ENCODE measurements at regions not wholly inside any gene's neighbourhood (a gene's known extent, or its start where the extent isn't known, plus 50 kb on each side); places are given as distances from the start of the nearest gene placed in this dataset.

DNA sequence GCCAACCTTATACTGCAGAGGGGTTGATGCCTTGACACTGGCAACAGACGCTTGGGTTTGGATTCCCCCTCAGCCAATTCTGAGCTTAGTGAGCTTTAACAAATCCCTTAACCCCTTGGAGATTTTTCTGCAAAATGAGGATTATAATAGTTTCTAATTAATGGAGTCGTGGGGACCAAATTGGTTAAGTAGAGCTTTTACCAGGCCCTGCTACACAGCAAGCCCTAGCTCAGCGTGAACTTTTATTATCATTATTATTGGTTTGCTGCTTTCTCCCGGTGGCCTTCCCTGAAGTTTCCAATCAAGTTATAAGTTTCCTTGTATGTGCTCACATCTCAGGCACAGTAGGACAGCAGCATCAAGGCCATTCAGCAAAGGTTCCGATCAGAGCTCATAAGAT is 156.6 kb upstream of the GUCY1A2 start:
- DNase-seq (ENCODE audit: low read depth in 1 of 2, low spot score in 1 of 2), result no peak
- Histone ChIP-seq H3K4me3 (no peak overlapping the region), H3K9me3 (ENCODE audit: low read depth) (no peaks in the 10 kb centered on the region), H3K27me3 (no peaks in the 10 kb centered on the region), H3K27ac (no peak overlapping the region), H3K4me1 (ENCODE audit: low read depth) (no peaks in the 10 kb centered on the region), H3K36me3 (no peaks in the 10 kb centered on the region)
- TF ChIP-seq, protein P1, sequence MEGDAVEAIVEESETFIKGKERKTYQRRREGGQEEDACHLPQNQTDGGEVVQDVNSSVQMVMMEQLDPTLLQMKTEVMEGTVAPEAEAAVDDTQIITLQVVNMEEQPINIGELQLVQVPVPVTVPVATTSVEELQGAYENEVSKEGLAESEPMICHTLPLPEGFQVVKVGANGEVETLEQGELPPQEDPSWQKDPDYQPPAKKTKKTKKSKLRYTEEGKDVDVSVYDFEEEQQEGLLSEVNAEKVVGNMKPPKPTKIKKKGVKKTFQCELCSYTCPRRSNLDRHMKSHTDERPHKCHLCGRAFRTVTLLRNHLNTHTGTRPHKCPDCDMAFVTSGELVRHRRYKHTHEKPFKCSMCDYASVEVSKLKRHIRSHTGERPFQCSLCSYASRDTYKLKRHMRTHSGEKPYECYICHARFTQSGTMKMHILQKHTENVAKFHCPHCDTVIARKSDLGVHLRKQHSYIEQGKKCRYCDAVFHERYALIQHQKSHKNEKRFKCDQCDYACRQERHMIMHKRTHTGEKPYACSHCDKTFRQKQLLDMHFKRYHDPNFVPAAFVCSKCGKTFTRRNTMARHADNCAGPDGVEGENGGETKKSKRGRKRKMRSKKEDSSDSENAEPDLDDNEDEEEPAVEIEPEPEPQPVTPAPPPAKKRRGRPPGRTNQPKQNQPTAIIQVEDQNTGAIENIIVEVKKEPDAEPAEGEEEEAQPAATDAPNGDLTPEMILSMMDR (IDR thresholded peaks at IDR 0.05; ENCODE audit: low read depth, low read length), result no peak

DNA sequence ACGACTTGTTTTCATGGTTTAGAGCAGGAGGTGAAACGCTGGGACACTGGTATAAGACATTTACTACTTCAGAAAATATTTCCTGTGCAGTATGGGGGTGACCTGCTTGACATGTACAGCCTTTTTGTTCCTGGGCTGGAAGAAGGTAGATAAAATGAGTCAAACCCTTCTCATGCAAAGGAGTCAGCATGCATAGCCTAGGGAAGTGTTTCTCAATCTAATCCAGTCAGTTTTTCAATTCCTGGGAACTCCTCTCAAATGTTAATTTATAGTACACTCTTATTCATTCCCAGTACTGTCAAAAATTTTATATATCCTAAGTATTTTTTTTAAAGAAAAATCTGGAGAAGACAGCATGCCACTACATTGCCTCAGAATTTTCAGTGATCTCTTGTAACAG is 154.7 kb upstream of the GUCY1A2 start:
- H3K4me3 ChIP-seq, result no peak overlapping the region
- DNase-seq (ENCODE audit: low read depth in 1 of 2, low spot score in 1 of 2), result no peak
- no peak overlapping the region for H3K27ac ChIP-seq
- no peaks in the 10 kb centered on the region for H3K27me3 ChIP-seq
- no peaks in the 10 kb centered on the region for H3K36me3 ChIP-seq
- H3K9me3 ChIP-seq (ENCODE audit: low read depth), result no peaks in the 10 kb centered on the region
- no peaks in the 10 kb centered on the region for H3K4me1 ChIP-seq (ENCODE audit: low read depth)
- TF ChIP-seq, protein P1 (IDR thresholded peaks at IDR 0.05; ENCODE audit: low read depth, low read length), result no peak

DNA sequence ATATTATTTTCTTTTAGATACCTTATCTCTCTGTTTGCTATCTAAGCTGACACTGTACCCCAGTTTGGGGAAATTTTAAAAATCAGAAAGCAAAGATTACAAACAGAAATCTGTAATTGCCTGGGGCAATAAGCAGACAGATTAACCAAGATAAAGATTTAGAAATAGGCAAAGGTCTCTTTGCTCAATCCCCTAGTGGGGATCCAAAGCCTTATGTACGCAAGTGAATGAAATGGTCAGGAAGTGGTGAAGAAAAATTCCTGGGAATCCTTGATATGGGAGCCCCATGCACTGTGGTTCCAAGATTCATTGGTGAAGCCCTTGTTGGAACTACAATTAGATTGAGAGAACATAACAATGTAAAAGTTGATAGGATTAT is 139.5 kb upstream of the GUCY1A2 start:
- H3K4me1 ChIP-seq (ENCODE audit: low read depth), result no peaks in the 10 kb centered on the region
- TF ChIP-seq, protein P1 (IDR thresholded peaks at IDR 0.05; ENCODE audit: low read depth, low read length), result no peak
- H3K27me3 ChIP-seq, result no peaks in the 10 kb centered on the region
- H3K4me3 ChIP-seq, result no peak overlapping the region
- DNase-seq (ENCODE audit: low read depth in 1 of 2, low spot score in 1 of 2), result peak in 1 of 2 donors; percentile 57
- no peaks in the 10 kb centered on the region for H3K9me3 ChIP-seq (ENCODE audit: low read depth)
- H3K36me3 ChIP-seq, result no peaks in the 10 kb centered on the region
- no peak overlapping the region for H3K27ac ChIP-seq

DNA sequence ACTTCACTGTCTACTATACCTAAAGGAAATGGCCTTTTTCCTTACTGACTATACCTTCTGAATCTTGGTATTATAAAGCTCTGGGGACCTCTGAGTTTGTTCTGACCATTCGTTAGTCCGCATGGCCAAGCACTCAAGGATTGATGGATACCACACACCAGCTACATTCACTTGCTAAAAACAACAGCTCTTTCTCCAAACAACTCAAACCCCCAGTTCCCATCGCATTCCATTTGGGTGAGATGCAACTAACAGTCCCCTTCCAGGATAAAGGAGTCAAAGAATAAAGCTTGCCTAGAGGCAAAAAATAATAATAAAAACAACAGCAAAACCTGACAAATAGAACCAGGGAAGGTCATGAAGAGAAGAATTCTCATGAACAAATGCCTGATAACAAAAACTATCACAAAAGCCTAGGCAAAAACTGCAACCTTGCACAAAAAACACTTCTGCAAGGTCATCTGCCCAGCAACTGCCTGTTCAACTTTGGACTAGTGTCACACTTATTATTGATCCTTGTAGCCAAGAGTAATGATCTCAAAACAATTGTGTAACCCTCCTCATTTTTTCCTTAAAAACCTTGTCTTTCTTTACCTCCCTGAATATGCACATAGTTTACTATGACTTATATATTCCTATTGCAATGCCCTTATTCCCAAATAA is 139.0 kb upstream of the GUCY1A2 start:
- Histone ChIP-seq H3K27ac (no peak overlapping the region), H3K4me3 (no peak overlapping the region), H3K9me3 (ENCODE audit: low read depth) (no peaks in the 10 kb centered on the region), H3K36me3 (no peaks in the 10 kb centered on the region), H3K4me1 (ENCODE audit: low read depth) (no peaks in the 10 kb centered on the region), H3K27me3 (no peaks in the 10 kb centered on the region)
- TF ChIP-seq, protein P1 (IDR thresholded peaks at IDR 0.05; ENCODE audit: low read depth, low read length), result no peak
- DNase-seq (ENCODE audit: low read depth in 1 of 2, low spot score in 1 of 2), result no peak

DNA sequence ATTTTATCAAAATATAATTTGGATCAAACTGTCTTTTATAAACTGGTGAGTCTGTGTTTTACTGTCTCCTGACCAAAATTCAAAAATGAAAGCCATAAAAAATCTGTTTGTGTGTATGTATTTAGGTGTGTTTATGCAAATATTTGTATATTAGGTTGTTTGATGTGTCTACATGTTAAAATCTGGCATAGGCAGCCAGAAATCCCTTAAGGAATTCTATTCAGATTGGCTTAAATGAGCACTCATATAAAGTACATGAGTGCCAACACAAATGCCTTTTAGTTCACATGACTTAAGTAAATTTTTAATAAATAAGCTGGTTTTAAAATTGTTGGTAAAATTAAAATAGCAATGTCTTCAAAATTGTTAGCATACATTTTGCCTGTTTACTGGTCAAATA is 133.3 kb upstream of the GUCY1A2 start:
- no peak for DNase-seq (ENCODE audit: low read depth in 1 of 2, low spot score in 1 of 2)
- H3K9me3 ChIP-seq (ENCODE audit: low read depth), result no peaks in the 10 kb centered on the region
- no peak overlapping the region for H3K27ac ChIP-seq
- no peaks in the 10 kb centered on the region for H3K4me1 ChIP-seq (ENCODE audit: low read depth)
- H3K27me3 ChIP-seq, result no peaks in the 10 kb centered on the region
- H3K36me3 ChIP-seq, result no peaks in the 10 kb centered on the region
- H3K4me3 ChIP-seq, result no peak overlapping the region
- TF ChIP-seq, protein P1 (IDR thresholded peaks at IDR 0.05; ENCODE audit: low read depth, low read length), result no peak
